NCI-H526 (cell line): ENCODE measurements at regions not wholly inside any gene's neighbourhood (a gene's known extent, or its start where the extent isn't known, plus 50 kb on each side); places are given as distances from the start of the nearest gene placed in this dataset.
A peak's percentile ranks its signal among the peaks of the same experiment; 100 is the strongest.
"Not testable (repeated sequence)": the region's sequence is repeated elsewhere in the genome, so short reads cannot be mapped to it uniquely, and the experiment has no call there.

Source experiments
- DNase-seq, 2 experiments: peaks; one replicate each; lab custom pipeline; 2025; lab: John Stamatoyannopoulos, UW

GRCh38 chr5:123717139-123717538 is 205.2 kb downstream of the CSNK1G3 start:
- no peak for DNase-seq

DNA sequence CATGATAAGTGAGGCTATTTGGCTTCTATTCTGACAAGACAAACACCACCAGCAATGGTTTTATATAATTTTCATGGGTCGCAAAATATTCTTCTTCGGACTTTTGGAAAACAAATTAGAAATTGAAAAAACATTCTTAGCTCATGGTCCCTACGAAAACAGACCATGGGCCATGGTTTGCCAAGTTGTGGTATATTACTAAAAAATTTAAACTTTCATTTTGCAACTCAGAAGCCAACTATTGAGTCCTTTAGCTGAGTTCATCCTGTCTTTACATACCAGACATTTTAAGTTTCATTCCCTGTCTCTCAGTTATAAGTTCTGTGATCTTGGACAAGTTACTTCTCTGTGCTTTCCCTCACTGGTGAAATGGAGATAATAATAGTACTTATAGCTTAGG is 198.1 kb downstream of the CSNK1G3 start:
- DNase-seq, result no peak

DNA sequence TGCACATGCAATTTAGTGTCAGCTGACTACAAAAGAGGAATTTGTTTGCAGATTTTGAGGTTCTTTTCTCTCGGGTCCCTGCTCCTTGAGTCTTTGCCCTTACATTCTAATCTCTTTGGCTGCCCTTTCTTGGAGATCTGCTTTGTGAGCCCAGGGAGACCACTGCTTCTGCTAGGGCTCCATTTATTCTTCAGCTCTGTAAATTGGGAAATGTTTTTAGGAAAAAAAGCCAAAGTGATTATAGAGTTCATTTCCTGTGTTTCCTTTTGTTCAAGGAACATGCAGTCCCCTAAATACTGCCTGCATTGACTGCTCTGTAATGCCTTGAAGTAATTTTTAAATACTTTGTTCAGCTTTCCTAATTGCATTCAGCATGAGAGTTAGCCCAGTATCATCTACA is 197.4 kb downstream of the CSNK1G3 start:
- no peak for DNase-seq

GRCh38 chr5:123708074-123708806 is 196.3 kb downstream of the CSNK1G3 start:
- DNase-seq, result no peak

DNA sequence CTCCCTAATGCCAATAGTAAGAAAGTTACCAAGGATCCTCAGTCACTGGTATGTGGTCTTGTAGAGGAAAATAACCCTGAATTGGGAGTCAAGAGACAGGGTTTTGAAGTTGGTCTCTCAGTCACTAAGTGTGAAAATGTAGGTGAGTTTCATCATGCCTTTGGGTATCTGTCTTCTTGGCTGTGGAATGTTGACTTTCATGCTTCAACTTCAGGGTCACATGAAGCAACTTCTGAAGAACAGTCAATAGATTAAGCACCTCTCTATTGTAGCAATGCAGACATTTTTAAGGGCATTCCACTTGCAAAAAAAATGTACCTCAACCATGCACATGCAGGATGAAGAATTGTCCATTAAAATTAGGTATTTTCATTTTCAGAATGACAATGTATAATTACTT is 194.6 kb downstream of the CSNK1G3 start:
- DNase-seq, result no peak

- no peak for DNase-seq
Measured at GRCh38 chr5:123705741-123706140, 193.8 kb downstream of the CSNK1G3 start.

- DNase-seq, result no peak
Measured at GRCh38 chr5:123701511-123702200, 189.7 kb downstream of the CSNK1G3 start.

- no peak for DNase-seq
Measured at GRCh38 chr5:123700624-123701287, 188.8 kb downstream of the CSNK1G3 start.

- no peak for DNase-seq
Measured at GRCh38 chr5:123699571-123699970, 187.6 kb downstream of the CSNK1G3 start.

DNA sequence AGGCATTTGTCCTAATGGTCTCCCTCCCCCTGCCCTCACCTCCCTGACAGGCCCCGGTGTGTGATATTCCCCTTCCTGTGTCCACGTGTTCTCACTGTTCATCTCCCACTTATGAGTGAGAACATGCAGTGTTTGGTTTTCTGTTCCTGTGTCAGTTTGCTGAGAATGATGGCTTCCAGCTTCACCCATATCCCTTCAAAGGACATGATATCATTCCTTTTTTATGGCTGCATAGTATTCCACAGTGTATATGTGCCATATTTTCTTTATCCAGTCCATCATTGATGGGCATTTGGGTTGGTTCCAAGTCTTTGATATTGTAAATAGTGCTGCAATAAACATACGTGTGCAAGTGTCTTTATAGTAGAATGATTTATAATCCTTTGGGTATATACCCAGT is 187.0 kb downstream of the CSNK1G3 start:
- not testable (repeated sequence) for DNase-seq

- DNase-seq, result no peak
Measured at GRCh38 chr5:123696921-123697341, 185.0 kb downstream of the CSNK1G3 start.

DNA sequence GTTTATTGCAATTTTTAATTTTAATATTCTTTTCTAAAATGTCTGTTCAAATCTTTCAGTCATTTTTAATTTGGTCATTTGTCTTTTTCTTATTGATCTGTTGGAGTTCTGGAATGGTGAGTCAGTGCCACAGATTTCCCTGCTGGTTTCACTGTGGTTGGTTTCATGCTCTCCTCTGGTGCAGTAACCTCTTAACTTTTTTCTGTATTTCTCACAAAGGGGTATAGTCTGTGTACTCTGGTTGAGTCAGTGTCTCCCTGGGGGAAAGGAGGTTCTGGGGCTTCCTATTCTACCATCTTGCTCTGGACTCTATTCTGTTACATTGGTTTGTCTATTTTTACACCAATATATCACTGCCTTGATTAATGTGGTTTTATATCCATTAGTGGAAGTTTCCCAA is 178.8 kb downstream of the CSNK1G3 start:
- no peak for DNase-seq

- no peak for DNase-seq
Measured at GRCh38 chr5:123681061-123681460, 169.1 kb downstream of the CSNK1G3 start.

- peak in 1 of 2 experiments; percentile 24 for DNase-seq
Measured at GRCh38 chr5:123673107-123673506, 161.1 kb downstream of the CSNK1G3 start.

DNA sequence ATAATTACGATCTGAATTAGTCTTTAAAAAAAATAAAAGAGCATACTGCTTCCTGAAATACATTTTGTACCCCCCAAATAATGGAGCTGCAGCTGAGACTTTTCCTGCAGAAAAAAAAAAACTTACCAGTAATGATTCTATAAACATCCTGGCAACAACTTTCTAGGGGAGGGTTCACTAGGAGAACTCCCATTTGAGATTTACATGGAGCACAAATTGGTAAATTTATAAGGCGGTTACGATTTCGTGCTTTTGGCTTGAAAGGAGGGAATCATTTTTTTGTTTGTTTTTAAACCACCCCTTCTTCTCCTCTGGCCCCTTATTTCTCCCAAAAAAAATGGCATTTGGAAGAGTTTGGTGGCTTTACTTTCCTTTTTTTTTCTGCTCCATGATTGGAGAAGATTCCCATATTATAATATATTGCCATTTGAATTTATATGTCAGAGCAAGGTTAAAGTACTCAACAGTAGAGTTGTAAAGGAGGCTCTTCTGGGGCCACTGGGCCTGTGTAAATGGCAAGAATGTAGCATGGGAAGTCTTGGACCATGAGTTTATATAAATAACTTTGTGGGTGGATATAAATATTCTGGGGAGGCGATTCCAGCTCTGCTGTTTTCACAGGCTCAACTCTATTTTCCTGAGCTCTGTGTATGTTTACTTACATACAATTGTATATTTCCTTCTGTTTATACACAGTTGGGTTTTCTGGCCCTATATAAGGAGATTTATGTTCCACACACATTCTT is 159.9 kb downstream of the CSNK1G3 start:
- DNase-seq, result no peak

DNA sequence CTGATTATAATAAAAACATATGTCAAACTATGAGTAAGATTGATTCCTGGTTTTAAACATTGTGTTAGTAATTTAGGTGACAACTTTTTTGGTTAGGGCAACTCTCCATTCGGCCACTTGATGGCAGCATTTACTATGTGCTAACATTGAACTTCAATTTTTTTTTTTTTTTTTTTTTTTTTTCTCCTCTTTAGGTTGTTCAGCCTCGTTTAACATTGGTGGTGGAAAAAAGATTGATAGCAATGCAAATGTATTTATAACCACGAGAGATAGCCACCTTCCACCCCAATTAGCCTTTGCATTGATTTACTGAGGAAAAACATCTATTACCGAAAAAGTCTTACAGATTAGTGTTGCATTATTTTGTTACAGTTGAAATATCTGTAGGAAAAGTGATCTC is 159.1 kb downstream of the CSNK1G3 start:
- peak in 1 of 2 experiments; percentile 64 for DNase-seq
